GM18858 (cell line): ENCODE measurements at regions not wholly inside any gene's neighbourhood (a gene's known extent, or its start where the extent isn't known, plus 50 kb on each side); places are given as distances from the start of the nearest gene placed in this dataset.

Experiments used
- ATAC-seq: cut with Tn5 transposase; IDR thresholded peaks from one replicate; pipeline ENCODE4 v1.9.1; 2021; ENCODE audit not compliant: unreplicated experiment

DNA sequence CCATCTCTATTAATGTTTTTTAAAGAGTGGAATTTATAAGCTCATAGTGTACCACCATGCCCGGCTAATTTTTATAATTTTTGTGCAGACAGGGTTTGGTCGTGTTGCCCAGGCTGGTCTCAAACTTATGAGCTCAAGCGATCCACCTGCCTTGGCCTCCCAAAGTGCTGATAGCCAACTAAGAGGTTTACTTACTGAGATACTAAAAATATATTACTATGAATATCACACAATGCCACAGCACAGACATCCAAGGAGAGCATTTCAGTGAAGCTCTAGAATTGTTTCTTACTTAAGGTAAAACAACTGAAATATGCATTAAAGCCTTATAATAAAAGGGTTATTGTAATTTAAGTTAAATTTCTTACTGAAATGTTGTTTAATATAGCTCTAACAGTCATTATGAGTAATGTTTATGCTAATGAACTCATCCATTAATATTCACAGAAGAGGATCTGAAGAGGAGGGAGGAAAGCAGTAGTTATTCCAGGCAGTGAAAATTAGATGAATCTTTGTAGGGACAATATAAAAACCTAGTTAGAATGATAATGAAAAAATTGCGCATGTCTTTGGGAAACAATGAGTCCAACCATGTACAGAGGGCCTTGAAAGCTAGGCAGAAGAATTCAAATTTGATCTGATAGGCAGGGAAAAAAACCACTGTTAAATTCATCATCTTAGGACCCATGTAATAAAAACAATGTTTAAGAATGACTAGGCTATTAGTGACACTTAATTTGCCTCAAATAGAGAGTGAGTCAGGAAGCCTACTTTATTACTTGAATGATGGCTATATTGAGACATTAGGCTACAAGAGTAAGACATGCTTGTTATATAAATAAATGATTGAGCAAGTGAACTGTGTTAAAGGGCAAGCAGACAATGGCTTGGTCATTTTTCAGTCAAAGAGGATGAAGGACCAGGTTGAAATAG, 99.2 kb downstream of the SLC41A2 start:
- ATAC-seq = no peak

DNA sequence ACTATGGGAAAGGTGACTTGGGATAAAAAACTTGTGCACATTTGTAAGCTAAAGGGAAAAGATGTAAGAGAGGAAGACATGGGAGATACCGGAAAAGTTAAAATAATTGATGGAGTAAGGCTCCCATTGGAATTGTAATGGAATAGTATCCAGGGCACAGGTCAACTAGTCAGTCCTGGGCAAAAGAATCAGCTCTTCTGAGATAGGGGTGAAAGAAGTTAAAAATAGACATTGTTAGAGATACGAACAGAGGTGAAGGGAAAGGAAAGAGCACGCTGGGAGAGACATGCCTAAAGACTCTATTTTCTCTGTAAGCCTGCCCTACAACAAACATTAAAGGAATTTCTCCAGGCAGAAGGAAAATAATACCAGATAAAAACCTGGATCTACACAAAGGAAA, 101.6 kb downstream of the SLC41A2 start:
- ATAC-seq = no peak

GRCh38 chr12:104855599-104855998, 102.5 kb downstream of the SLC41A2 start:
- ATAC-seq = no peak

GRCh38 chr12:104852896-104853295, 105.2 kb downstream of the SLC41A2 start:
- no peak for ATAC-seq

DNA sequence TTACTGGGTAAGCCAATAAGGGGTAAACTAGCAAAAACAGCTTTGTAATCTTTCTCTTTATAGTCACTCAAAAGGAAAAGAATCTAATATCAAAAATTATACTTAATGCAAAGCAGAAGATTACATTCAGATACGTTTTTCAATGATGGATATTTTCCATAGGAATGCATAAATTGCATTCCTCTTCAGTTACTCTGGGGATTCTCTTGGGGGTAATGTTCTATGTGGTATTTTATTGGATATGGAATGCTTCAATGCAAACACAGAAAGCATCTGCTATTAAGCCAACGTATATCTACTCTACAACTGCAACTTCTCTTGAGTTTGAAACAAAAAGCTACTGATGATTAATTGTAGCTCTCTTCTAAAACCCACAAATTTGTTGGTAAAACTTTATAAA, 106.0 kb downstream of the SLC41A2 start:
- ATAC-seq = no peak

- no peak for ATAC-seq
Observed at GRCh38 chr12:104850781-104851180, 107.3 kb downstream of the SLC41A2 start.

GRCh38 chr12:104846056-104846767, 111.9 kb downstream of the SLC41A2 start:
- ATAC-seq = no peak

DNA sequence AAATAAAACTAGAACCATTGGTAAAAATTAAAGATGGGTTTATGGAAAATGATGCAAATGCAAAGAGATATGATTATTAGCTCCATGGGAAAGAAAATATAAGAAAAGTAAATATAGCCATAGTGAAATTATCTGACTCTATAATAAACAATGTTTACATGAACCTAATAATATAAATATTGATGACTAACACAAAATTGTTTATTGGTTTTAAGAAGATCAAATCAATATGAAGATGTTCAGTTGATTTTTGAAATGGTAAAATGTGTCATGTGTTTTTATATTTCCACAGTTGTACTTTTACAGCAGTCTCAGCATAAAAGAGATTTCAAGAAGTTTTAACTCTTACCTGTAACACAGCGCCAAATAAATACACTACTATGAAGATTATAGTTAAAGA, 114.0 kb downstream of the SLC41A2 start:
- ATAC-seq = no peak

- no peak for ATAC-seq
Observed at GRCh38 chr12:104840262-104840661, 117.8 kb downstream of the SLC41A2 start.

DNA sequence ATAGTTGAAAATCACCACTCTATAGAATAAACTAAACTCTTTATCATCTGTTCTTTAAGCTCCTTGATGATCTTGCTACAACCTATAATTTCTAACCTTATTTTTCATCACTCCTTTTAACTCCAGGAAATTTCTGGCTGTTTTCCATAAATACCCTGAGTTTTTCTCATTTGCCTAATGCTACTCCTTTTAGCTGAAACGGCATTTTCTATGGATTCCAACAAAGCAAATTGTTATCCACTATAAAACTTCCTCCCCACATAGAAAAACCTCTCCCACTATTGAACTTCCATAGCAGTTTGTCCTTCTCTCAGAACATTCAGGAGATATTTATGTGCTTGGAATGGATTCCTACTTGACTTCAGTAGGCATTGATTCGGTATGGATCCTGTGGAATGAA, 122.8 kb downstream of the SLC41A2 start:
- no peak for ATAC-seq

DNA sequence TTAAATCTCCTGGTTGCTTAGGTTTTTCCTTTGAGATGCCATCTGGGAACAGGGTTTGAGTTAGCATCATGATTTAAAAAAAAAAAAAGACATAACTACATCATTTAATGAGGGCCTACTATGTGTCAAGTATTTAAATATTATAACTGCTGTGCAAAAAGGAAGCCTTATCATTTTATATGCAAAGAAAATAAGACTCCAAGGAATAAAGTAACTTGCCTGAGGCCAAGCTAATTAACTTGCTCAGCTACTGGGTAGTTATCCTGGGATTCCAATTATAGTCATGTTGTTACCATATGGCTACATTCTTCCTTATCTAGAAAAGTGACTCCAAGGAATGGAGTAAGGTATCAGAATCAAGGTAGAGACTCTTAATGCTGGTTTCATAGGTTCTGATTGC, 123.5 kb downstream of the SLC41A2 start:
- ATAC-seq = no peak

DNA sequence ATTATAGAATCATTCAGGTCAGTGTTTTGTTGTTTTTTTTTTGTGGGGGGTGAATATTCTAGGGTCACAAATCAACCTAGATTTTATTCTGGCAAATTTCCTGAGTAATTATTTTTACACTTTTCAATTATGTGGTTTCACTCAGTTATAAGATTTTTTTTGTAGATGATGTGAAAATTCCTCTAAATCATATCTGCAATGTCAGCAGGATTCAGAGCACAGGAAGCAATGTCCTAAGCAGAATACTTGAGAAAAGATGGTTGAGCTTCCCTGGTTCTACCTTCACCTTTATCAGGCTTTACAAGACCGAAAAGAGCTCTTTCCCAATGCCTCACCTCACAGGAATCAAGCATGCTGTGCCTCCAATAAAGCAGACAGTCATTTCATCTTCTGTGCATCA, 124.3 kb downstream of the SLC41A2 start:
- no peak for ATAC-seq

- ATAC-seq = no peak
Observed at GRCh38 chr12:104828015-104828414, 130.1 kb downstream of the SLC41A2 start.

DNA sequence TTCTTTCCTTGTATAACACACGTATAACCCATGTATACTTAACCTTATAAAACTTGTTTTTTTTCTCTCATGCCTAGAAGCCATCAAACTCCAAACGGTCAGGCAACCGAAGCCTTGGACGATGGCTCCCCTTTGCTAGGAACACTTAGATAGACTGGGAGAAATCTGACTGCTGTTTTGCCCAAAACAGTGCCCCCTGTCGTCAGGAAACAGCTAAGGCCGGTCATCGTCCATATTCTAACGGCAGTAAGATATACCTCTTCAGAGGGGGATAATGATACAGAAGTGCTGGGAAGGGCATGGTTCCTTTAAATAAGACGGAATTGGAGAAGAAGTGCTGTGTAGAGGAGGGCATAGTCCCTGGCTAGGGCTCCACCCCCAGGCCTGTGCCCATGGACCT, 130.5 kb downstream of the SLC41A2 start:
- no peak for ATAC-seq

GRCh38 chr12:104825408-104825807, 132.7 kb downstream of the SLC41A2 start:
- no peak for ATAC-seq

- ATAC-seq = no peak
Observed at GRCh38 chr12:104823985-104824461, 134.1 kb downstream of the SLC41A2 start.

- ATAC-seq = no peak
Observed at GRCh38 chr12:104822941-104823340, 135.1 kb downstream of the SLC41A2 start.

GRCh38 chr12:104816845-104817503, 141.1 kb downstream of the SLC41A2 start:
- ATAC-seq = no peak

DNA sequence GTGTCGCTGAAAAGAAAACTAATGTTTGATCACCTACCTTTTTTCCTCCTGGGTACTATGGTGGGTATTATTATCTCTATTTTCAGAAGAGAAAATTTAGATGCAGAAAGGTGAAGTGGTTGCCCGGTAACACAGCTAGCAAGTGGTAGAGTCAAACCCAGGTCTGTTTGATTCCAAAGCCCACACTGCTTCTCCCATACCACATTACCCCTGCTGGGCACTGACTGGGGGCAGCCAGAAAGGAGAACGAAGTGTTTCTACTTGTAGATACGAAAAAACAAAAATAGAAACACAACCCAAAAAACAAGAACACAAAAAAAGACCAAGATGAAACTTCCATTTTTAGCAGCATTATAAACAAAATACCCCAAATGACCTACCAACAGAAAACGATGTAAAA, 142.2 kb downstream of the SLC41A2 start:
- ATAC-seq = no peak

GRCh38 chr12:104814944-104815343, 143.1 kb downstream of the SLC41A2 start:
- ATAC-seq = no peak
